Liver (tissue), 8 donors: ENCODE measurements at regions not wholly inside any gene's neighbourhood (a gene's known extent, or its start where the extent isn't known, plus 50 kb on each side); places are given as distances from the start of the nearest gene placed in this dataset.
A peak's percentile ranks its signal among the peaks of the same experiment; 100 is the strongest.

Experiments
- DNase-seq: peaks from one replicate; pipeline ENCODE4 v3.0.0-alpha.2; 2017; ENCODE audit warnings: low spot score
- H3K27ac ChIP-seq, 2 donors: one replicate each; pipeline ENCODE4 v1.7.0; 2013; ENCODE audit warnings: inconsistent platforms in 2 of 2, low read length in 2 of 2, control low read depth in 1 of 2, low read depth in 1 of 2, mild to moderate bottlenecking in 1 of 2
- H3K27me3 ChIP-seq, 4 donors: one replicate each; pipeline versions ENCODE4 v1.6.1 to v1.7.0; 2013; ENCODE audit warnings: low read length in 3 of 4, inconsistent platforms in 1 of 4, mild to moderate bottlenecking in 1 of 4, moderate library complexity in 1 of 4; ENCODE audit not compliant: control insufficient read depth in 4 of 4, insufficient read depth in 4 of 4
- H3K36me3 ChIP-seq, 4 donors: one replicate each; pipeline versions ENCODE4 v1.6.1 to v1.7.0; 2013; ENCODE audit warnings: low read length in 3 of 4, mild to moderate bottlenecking in 3 of 4, low read depth in 1 of 4, moderate library complexity in 1 of 4; ENCODE audit not compliant: control insufficient read depth in 4 of 4, insufficient read depth in 3 of 4
- H3K4me1 ChIP-seq, 4 donors: one replicate each; pipeline versions ENCODE4 v1.6.1 to v1.7.0; 2013; ENCODE audit warnings: low read length in 3 of 4, mild to moderate bottlenecking in 3 of 4, moderate library complexity in 1 of 4; ENCODE audit not compliant: control insufficient read depth in 4 of 4, insufficient read depth in 4 of 4
- H3K4me3 ChIP-seq, 3 donors: one replicate each; pipeline versions ENCODE4 v1.6.1 to v1.7.0; 2013; ENCODE audit warnings: low read length in 3 of 3, control low read depth in 1 of 3, low read depth in 1 of 3, mild to moderate bottlenecking in 1 of 3
- H3K9ac ChIP-seq, 2 donors: one replicate each; pipeline ENCODE4 v1.7.0; 2013; ENCODE audit warnings: low read length in 2 of 2, mild to moderate bottlenecking in 2 of 2, moderate library complexity in 2 of 2, control low read depth in 1 of 2, low read depth in 1 of 2
- H3K9me3 ChIP-seq, 4 donors: one replicate each; pipeline versions ENCODE4 v1.6.1 to v1.7.0; 2013; ENCODE audit warnings: low read length in 3 of 4; ENCODE audit not compliant: control insufficient read depth in 4 of 4
- ATF3 ChIP-seq: IDR thresholded peaks from 2 replicates; pipeline ENCODE4 v1.6.1; 2016; ENCODE audit warnings: antibody characterized with exemption
- CTCF ChIP-seq: fragments of 150-350 bp; IDR thresholded peaks from 2 replicates; pipeline ENCODE4 v1.5.1; 2017; ENCODE audit warnings: improper control_type of control experiment, low read depth, low read length; ENCODE audit not compliant: missing input control
- EGR1 ChIP-seq, 2 donors: IDR thresholded peaks; 2 replicates each; pipeline ENCODE4 v1.6.1; 2016 to 2018; ENCODE audit warnings: antibody characterized with exemption in 2 of 2, low read depth in 2 of 2
- FOXA1 ChIP-seq: IDR thresholded peaks from 2 replicates; pipeline ENCODE4 v1.6.1; 2016; ENCODE audit warnings: antibody characterized with exemption
- FOXA2 ChIP-seq: IDR thresholded peaks from 2 replicates; pipeline ENCODE4 v1.6.1; 2016; ENCODE audit warnings: antibody characterized with exemption
- GABPA ChIP-seq, 2 donors: IDR thresholded peaks in 1 of 2; conservative IDR thresholded peaks in 1 of 2; 2 replicates each; pipeline ENCODE4 v1.6.1; 2016; ENCODE audit warnings: antibody characterized with exemption in 2 of 2, mild to moderate bottlenecking in 1 of 2, moderate library complexity in 1 of 2
- HNF4A ChIP-seq, 2 donors: conservative IDR thresholded peaks; 2 replicates each; pipeline ENCODE4 v1.6.1; 2016; ENCODE audit warnings: antibody characterized with exemption in 2 of 2, mild to moderate bottlenecking in 2 of 2
- HNF4G ChIP-seq: IDR thresholded peaks from 2 replicates; pipeline ENCODE4 v1.6.1; 2016; ENCODE audit warnings: antibody characterized with exemption
- JUND ChIP-seq, 2 donors: IDR thresholded peaks; 2 replicates each; pipeline ENCODE4 v1.6.1; 2016; ENCODE audit warnings: antibody characterized with exemption in 2 of 2
- MAX ChIP-seq: IDR thresholded peaks from 2 replicates; pipeline ENCODE4 v1.6.1; 2016; ENCODE audit warnings: antibody characterized with exemption
- NR2F2 ChIP-seq: IDR thresholded peaks from 2 replicates; pipeline ENCODE4 v1.6.1; 2016; ENCODE audit warnings: antibody characterized with exemption
- RAD21 ChIP-seq, 2 donors: IDR thresholded peaks; 2 replicates each; pipeline ENCODE4 v1.6.1; 2016; ENCODE audit warnings: antibody characterized with exemption in 2 of 2, mild to moderate bottlenecking in 2 of 2
- RXRA ChIP-seq, 2 donors: IDR thresholded peaks; 2 replicates each; pipeline ENCODE4 v1.6.1; 2017 to 2018; ENCODE audit warnings: antibody characterized with exemption in 2 of 2, mild to moderate bottlenecking in 1 of 2
- SP1 ChIP-seq: IDR thresholded peaks from 2 replicates; pipeline ENCODE4 v1.6.1; 2018; ENCODE audit warnings: antibody characterized with exemption, mild to moderate bottlenecking
- TAF1 ChIP-seq: conservative IDR thresholded peaks from 2 replicates; pipeline ENCODE4 v1.6.1; 2016; ENCODE audit warnings: antibody characterized with exemption, mild to moderate bottlenecking
- YY1 ChIP-seq: IDR thresholded peaks from 2 replicates; pipeline ENCODE4 v1.6.1; 2016; ENCODE audit warnings: antibody characterized with exemption, mild to moderate bottlenecking
- ZBTB33 ChIP-seq: IDR thresholded peaks from 2 replicates; pipeline ENCODE4 v1.6.1; 2016; ENCODE audit warnings: antibody characterized with exemption
- WGBS: extraction: QIAGEN DNeasy Blood & Tissue Kit; methylation state at CpG from one replicate; pipeline ENCODE4 v1.1.7; 2013; 5-methylcytosine and 5-hydroxymethylcytosine counted together
- TF ChIP-seq, protein P1 (sequence below): IDR thresholded peaks from 2 replicates; pipeline ENCODE4 v1.6.1; 2016; ENCODE audit warnings: antibody characterized with exemption, mild to moderate bottlenecking
- donor health status: healthy.
- donor health status: healthy.
- donor health status: healthy.
- donor health status: healthy.
- donor health status: healthy.

DNA sequence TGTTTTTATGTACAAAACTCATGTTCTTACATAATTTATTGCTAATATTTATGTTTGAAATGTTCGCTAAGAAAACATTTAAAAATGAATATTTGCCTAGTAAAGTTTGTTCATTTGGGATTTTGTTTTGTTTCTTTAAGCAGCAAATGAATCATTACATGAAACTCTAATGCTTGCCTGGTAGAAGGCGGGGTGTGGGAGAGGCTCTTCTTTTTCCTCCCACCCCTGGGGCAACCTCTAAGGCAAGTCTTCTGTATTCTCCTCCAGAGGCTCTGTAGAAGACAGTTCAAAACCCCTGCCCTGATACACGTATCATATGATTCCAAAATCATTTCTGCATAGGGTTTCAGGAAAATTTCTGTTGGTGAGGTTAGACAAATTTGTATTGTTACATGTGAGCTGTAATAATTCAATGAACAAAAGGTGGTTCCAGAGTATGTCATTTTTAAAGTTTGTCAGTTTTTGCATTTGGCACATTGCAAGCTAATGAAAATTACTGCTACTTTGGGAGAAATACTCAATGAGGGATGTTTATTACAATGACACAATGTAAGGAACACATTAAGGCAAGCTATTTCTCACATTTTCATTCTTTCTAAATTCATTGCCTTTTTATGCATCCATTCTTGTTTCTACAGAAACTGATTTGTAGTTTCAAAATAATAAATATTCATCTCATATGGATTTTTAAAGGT is 302.3 kb upstream of the UBE2E3 start:
- H3K9me3 ChIP-seq = peaks cover 0 to 4% (median 0%) of the 10 kb centered on the region in 4 donors
- H3K4me3 ChIP-seq = no peak overlapping the region
- H3K27ac ChIP-seq = peak overlapping the region in 1 of 2 donors; percentile 70
- no peak overlapping the region for H3K9ac ChIP-seq
- DNase-seq = no peak
- TF ChIP-seq EGR1 (IDR thresholded peaks at IDR 0.05; ENCODE audit: low read depth in 2 of 2) = no peak
- TF ChIP-seq YY1 = no peak
- TF ChIP-seq FOXA2 = no peak
- no peak for TF ChIP-seq SP1
- no peak for TF ChIP-seq FOXA1
- no peak for TF ChIP-seq HNF4G
- no peak for TF ChIP-seq GABPA (IDR thresholded peaks at IDR 0.05 in 1 of 2, conservative IDR thresholded peaks at IDR 0.05 in 1 of 2)
- TF ChIP-seq RXRA (IDR thresholded peaks at IDR 0.05) = no peak
- no peak for TF ChIP-seq JUND (IDR thresholded peaks at IDR 0.05)
- TF ChIP-seq NR2F2 = no peak
- TF ChIP-seq HNF4A (conservative IDR thresholded peaks at IDR 0.05) = no peak
- no peak for TF ChIP-seq CTCF
- no peak for TF ChIP-seq MAX
- no peak for TF ChIP-seq TAF1
- no peak for TF ChIP-seq ATF3
- no peaks in the 10 kb centered on the region for H3K27me3 ChIP-seq
- WGBS = 42% methylated on average over 3 of the region's 3 CpGs
- peaks cover 5 to 24% (median 16%) of the 10 kb centered on the region in 4 donors for H3K4me1 ChIP-seq
- no peaks in the 10 kb centered on the region for H3K36me3 ChIP-seq

- Histone ChIP-seq H3K27ac (peak overlapping the region in 1 of 2 donors; percentile 70), H3K27me3 (no peaks in the 10 kb centered on the region), H3K9ac (no peak overlapping the region), H3K9me3 (no peaks in the 10 kb centered on the region), H3K4me1 (peaks cover 5 to 29% (median 23%) of the 10 kb centered on the region in 4 donors), H3K36me3 (no peaks in the 10 kb centered on the region), H3K4me3 (no peak overlapping the region)
- DNase-seq = no peak
- WGBS = 31% methylated on average over 3 of the region's 3 CpGs
- TF ChIP-seq HNF4G = peak; percentile 45
- peak; percentile 71 to 72 for TF ChIP-seq HNF4A (conservative IDR thresholded peaks at IDR 0.05)
- no peak for TF ChIP-seq CTCF
- peak in 1 of 2 donors; percentile 27 for TF ChIP-seq EGR1 (IDR thresholded peaks at IDR 0.05; ENCODE audit: low read depth in 2 of 2)
- TF ChIP-seq, protein P1, sequence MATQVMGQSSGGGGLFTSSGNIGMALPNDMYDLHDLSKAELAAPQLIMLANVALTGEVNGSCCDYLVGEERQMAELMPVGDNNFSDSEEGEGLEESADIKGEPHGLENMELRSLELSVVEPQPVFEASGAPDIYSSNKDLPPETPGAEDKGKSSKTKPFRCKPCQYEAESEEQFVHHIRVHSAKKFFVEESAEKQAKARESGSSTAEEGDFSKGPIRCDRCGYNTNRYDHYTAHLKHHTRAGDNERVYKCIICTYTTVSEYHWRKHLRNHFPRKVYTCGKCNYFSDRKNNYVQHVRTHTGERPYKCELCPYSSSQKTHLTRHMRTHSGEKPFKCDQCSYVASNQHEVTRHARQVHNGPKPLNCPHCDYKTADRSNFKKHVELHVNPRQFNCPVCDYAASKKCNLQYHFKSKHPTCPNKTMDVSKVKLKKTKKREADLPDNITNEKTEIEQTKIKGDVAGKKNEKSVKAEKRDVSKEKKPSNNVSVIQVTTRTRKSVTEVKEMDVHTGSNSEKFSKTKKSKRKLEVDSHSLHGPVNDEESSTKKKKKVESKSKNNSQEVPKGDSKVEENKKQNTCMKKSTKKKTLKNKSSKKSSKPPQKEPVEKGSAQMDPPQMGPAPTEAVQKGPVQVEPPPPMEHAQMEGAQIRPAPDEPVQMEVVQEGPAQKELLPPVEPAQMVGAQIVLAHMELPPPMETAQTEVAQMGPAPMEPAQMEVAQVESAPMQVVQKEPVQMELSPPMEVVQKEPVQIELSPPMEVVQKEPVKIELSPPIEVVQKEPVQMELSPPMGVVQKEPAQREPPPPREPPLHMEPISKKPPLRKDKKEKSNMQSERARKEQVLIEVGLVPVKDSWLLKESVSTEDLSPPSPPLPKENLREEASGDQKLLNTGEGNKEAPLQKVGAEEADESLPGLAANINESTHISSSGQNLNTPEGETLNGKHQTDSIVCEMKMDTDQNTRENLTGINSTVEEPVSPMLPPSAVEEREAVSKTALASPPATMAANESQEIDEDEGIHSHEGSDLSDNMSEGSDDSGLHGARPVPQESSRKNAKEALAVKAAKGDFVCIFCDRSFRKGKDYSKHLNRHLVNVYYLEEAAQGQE = peak; percentile 48
- peak; percentile 44 to 48 for TF ChIP-seq RAD21 (IDR thresholded peaks at IDR 0.05)
- no peak for TF ChIP-seq FOXA1
- peak; percentile 42 for TF ChIP-seq ZBTB33
- TF ChIP-seq RXRA (IDR thresholded peaks at IDR 0.05) = peak; percentile 90 to 94
- peak; percentile 79 for TF ChIP-seq SP1
- peak; percentile 81 for TF ChIP-seq NR2F2
- TF ChIP-seq YY1 = peak; percentile 70
- no peak for TF ChIP-seq ATF3
- peak; percentile 46 for TF ChIP-seq MAX
- TF ChIP-seq JUND (IDR thresholded peaks at IDR 0.05) = peak; percentile 43 to 72
Observed at GRCh38 chr2:180677200-180677599, 303.2 kb upstream of the UBE2E3 start.
